GM10266 (cell line): ENCODE measurements at regions not wholly inside any gene's neighbourhood (a gene's known extent, or its start where the extent isn't known, plus 50 kb on each side); places are given as distances from the start of the nearest gene placed in this dataset.

ENCODE experiments used
- DNase-seq: peaks from one replicate; pipeline ENCODE4 v3.0.0; 2012; ENCODE audit errors: extremely low spot score
- TF ChIP-seq, protein P1 (sequence below): IDR thresholded peaks from 2 replicates; pipeline ENCODE4 v1.5.1; 2012; ENCODE audit warnings: mild to moderate bottlenecking, low read depth; ENCODE audit not compliant: control insufficient read depth, insufficient read depth; ENCODE audit errors: missing control alignments

GRCh38 chr13:40460116-40460515 is 206.3 kb downstream of the FOXO1 start:
- DNase-seq: no peak
- TF ChIP-seq, protein P1, sequence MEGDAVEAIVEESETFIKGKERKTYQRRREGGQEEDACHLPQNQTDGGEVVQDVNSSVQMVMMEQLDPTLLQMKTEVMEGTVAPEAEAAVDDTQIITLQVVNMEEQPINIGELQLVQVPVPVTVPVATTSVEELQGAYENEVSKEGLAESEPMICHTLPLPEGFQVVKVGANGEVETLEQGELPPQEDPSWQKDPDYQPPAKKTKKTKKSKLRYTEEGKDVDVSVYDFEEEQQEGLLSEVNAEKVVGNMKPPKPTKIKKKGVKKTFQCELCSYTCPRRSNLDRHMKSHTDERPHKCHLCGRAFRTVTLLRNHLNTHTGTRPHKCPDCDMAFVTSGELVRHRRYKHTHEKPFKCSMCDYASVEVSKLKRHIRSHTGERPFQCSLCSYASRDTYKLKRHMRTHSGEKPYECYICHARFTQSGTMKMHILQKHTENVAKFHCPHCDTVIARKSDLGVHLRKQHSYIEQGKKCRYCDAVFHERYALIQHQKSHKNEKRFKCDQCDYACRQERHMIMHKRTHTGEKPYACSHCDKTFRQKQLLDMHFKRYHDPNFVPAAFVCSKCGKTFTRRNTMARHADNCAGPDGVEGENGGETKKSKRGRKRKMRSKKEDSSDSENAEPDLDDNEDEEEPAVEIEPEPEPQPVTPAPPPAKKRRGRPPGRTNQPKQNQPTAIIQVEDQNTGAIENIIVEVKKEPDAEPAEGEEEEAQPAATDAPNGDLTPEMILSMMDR: no peak

DNA sequence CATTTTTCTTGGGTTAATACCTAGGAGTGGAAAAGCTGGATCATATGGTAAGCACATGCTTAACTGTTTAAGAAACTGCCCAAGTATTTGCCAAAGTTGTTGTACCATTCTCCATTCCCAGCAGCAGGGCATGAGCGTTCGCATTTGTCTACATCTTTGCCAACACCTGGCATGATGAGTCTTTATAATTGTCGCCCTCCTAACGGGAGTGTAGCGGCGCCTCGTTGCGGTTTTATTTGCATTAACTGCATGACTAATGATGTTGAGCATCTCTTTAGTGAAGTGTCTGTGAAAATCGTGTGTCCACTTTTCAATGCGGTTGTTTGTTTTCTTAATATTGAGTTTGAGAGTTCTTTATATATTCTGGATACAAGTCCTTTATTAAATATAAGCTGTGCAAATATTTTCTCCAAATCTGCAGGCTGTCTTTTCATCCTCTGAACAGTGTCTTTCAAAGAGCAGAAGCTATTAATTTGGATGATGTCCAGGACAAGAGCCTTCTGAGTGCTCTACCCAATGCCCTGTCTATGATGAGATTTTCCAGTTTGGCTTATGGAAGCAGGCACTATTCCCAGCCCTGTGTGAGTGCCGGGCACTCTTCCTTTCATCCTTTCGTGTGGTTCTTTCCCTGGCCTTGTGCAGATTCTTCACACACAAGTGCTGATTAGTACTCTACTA is 202.0 kb downstream of the FOXO1 start:
- TF ChIP-seq, protein P1: no peak
- DNase-seq: no peak

DNA sequence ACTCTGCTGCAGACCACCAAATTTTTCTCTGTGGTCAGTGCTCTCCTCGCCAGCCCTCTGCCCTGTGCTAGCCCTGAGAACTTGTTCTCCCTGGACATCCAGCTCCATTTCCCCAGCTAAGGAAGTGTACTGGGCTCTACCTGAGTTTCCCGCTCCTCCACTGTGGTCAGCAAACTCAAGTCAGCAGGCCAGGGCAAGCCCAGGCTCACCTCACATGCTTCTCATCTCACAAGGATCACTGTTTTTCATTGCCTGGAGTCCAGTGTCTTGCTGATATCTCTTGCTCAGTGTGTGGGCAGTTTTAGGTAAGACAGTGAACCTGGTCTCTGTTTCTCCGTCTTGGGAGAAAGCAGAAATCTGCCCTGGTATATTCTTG is 201.4 kb downstream of the FOXO1 start:
- no peak for DNase-seq
- TF ChIP-seq, protein P1: no peak

DNA sequence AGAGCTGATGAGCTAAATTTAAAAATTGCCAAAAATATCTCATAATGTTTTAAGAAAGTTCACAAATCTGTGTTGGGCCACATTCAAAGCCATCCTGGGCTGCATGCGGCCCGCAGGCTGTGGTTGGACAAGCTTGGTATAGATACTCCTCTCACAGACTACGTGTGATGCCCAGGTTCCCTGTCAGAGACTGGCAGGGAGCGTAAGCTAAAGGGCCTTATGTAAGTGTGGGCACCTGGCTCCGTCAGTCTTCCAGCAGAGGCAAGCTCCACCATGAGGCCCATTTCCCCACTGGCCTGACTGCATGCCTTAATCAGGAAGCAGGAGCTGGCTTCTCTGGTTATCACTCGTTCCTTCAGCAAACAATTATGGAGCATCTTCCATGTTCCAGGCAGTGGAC is 200.2 kb downstream of the FOXO1 start:
- TF ChIP-seq, protein P1: no peak
- DNase-seq: no peak

DNA sequence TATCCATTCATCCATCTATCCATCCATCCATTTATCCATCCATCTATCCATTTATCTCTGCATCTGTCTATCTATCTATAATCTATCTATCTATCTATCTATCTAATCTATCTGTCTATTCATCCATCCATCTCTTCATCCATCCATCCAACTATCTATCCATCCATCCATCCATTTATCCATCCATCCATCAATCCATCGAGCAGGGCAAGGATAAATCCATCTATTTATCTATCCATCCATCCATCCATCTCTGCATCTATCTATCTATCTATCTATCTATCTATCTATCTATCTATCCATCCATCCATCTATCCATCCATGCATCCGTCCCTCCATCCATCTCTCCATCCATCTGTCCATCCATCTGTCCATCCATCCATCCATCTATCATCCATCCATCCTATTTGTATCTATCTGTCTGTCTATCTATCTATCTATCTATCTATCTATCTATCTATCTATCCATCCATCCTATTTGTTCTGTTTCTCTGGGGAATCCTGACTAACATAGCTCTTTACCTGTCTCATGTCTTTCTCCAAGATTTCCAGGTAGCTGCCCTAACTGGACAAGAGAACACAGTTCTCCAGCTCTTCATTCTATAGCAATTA is 198.1 kb downstream of the FOXO1 start:
- DNase-seq: no peak
- TF ChIP-seq, protein P1: no peak

DNA sequence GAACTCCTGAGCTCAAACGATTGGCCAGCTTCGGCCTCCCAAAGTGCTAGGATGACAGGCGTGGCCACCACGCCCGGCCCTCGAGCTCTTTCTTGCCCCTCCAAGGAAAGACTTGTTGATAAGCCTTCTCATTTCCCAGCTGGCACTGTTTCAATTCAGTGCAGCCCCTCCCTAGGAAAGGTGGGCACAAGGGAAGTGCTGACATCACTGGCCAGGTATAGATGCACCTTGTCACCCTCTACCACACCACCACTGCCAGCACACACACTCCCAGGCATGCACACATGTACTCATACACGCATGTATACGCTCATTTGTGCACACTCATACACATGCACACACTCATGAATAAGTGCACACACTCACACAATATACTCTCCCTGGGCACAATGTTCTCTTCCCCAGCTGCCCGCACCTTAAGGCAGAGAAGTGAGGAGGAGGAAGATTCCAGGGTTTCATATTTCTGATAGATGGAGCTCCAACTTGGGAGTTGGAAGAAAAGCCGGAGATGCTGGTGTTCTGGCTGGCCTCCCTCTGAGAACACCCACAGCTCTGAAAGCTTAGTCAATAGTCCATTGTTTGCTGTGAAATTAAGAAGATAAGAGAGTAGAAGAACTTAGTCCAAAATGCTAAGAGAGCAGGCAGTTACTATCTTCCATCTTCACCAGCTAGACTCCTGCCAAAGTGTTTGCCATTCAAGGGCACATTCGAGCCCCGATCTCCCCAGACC is 196.7 kb downstream of the FOXO1 start:
- TF ChIP-seq, protein P1: no peak
- no peak for DNase-seq

GRCh38 chr13:40470660-40471059 is 195.8 kb downstream of the FOXO1 start:
- no peak for DNase-seq
- TF ChIP-seq, protein P1: no peak
